ENCODE measurements at regions not wholly inside any gene's neighbourhood (a gene's known extent, or its start where the extent isn't known, plus 50 kb on each side); places are given as distances from the start of the nearest gene placed in this dataset.

- TF ChIP-seq CTCF (IDR thresholded peaks at IDR 0.05) (no peak), EP300 (IDR thresholded peaks at IDR 0.05) (no peak), POLR2A (IDR thresholded peaks at IDR 0.05) (no peak)
These were observed 197.5 kb downstream of the PTPRU start for GRCh38 chr1:29433830-29434229.

All from ovary (tissue), 3 donors.